ENCODE measurements at regions not wholly inside any gene's neighbourhood (a gene's known extent, or its start where the extent isn't known, plus 50 kb on each side); places are given as distances from the start of the nearest gene placed in this dataset.

GRCh38 chr15:95609096-95609495 lies 721.4 kb upstream of the NR2F2 start:
- Histone ChIP-seq H2BK12ac (ENCODE audit: low read length) (no peak overlapping the region), H4K12ac (ENCODE audit: low read depth, low read length) (no peak overlapping the region), H3K27me3 (ENCODE audit: insufficient read depth, low read length) (no peaks in the 10 kb centered on the region), H3K79me2 (ENCODE audit: control insufficient read depth, insufficient read depth, low read length, poor library complexity) (no peaks in the 10 kb centered on the region), H3K9me3 (ENCODE audit: insufficient read depth, low read depth, low read length) (no peaks in the 10 kb centered on the region), H3K4me3 (ENCODE audit: low read depth, low read length) (no peak overlapping the region), H2BK5ac (ENCODE audit: low read depth, low read length, poor library complexity) (no peak overlapping the region), H3K9ac (ENCODE audit: low read length) (no peak overlapping the region), H4K8ac (ENCODE audit: low read depth, low read length) (no peak overlapping the region), H3K4me1 (ENCODE audit: control insufficient read depth in 1 of 2, insufficient read depth in 2 of 2, low read length in 2 of 2) (no peaks in the 10 kb centered on the region), H3K4me2 (ENCODE audit: low read length) (no peak overlapping the region), H3K27ac (ENCODE audit: low read depth, low read length) (no peak overlapping the region), H3K36me3 (ENCODE audit: control insufficient read depth in 1 of 2, insufficient read depth in 2 of 2, low read length in 2 of 2) (no peaks in the 10 kb centered on the region), H3K23ac (ENCODE audit: low read length) (no peak overlapping the region), H3K14ac (ENCODE audit: low read length) (no peak overlapping the region), H2BK120ac (ENCODE audit: insufficient read depth, low read length, poor library complexity) (no peak overlapping the region), H3K18ac (ENCODE audit: low read length) (no peak overlapping the region), H3K79me1 (ENCODE audit: low read length) (no peaks in the 10 kb centered on the region), H3K4ac (ENCODE audit: low read depth, low read length) (no peak overlapping the region), H2AFZ (ENCODE audit: insufficient read depth, low read length, poor library complexity) (no peak overlapping the region), H4K91ac (ENCODE audit: low read depth, low read length) (no peak overlapping the region), H2AK5ac (ENCODE audit: low read length) (no peak overlapping the region)
- peak in 1 of 2 donors; percentile 14 for DNase-seq
- WGBS (ENCODE audit: extremely low coverage, insufficient coverage, insufficient read length), result no CpG with 5 or more reads among the region's 3 CpGs

- Histone ChIP-seq H3K9ac (ENCODE audit: low read length) (no peak overlapping the region), H2AK5ac (ENCODE audit: low read length) (no peak overlapping the region), H3K27me3 (ENCODE audit: insufficient read depth, low read length) (no peaks in the 10 kb centered on the region), H3K18ac (ENCODE audit: low read length) (no peak overlapping the region), H2BK120ac (ENCODE audit: insufficient read depth, low read length, poor library complexity) (no peak overlapping the region), H2AFZ (ENCODE audit: insufficient read depth, low read length, poor library complexity) (no peak overlapping the region), H3K4me3 (ENCODE audit: low read depth, low read length) (no peak overlapping the region), H3K4me2 (ENCODE audit: low read length) (no peak overlapping the region), H2BK12ac (ENCODE audit: low read length) (no peak overlapping the region), H4K12ac (ENCODE audit: low read depth, low read length) (no peak overlapping the region), H3K23ac (ENCODE audit: low read length) (no peak overlapping the region), H3K36me3 (ENCODE audit: control insufficient read depth in 1 of 2, insufficient read depth in 2 of 2, low read length in 2 of 2) (no peaks in the 10 kb centered on the region), H2BK5ac (ENCODE audit: low read depth, low read length, poor library complexity) (no peak overlapping the region), H3K27ac (ENCODE audit: low read depth, low read length) (no peak overlapping the region), H3K4me1 (ENCODE audit: control insufficient read depth in 1 of 2, insufficient read depth in 2 of 2, low read length in 2 of 2) (no peaks in the 10 kb centered on the region), H3K79me1 (ENCODE audit: low read length) (no peaks in the 10 kb centered on the region), H3K14ac (ENCODE audit: low read length) (no peak overlapping the region), H3K79me2 (ENCODE audit: control insufficient read depth, insufficient read depth, low read length, poor library complexity) (no peaks in the 10 kb centered on the region), H3K9me3 (ENCODE audit: insufficient read depth, low read depth, low read length) (no peaks in the 10 kb centered on the region), H4K91ac (ENCODE audit: low read depth, low read length) (no peak overlapping the region), H3K4ac (ENCODE audit: low read depth, low read length) (no peak overlapping the region), H4K8ac (ENCODE audit: low read depth, low read length) (no peak overlapping the region)
- no CpG with 5 or more reads among the region's 2 CpGs for WGBS (ENCODE audit: extremely low coverage, insufficient coverage, insufficient read length)
- DNase-seq, result no peak
These were observed 719.6 kb upstream of the NR2F2 start for GRCh38 chr15:95610945-95611344.

DNA sequence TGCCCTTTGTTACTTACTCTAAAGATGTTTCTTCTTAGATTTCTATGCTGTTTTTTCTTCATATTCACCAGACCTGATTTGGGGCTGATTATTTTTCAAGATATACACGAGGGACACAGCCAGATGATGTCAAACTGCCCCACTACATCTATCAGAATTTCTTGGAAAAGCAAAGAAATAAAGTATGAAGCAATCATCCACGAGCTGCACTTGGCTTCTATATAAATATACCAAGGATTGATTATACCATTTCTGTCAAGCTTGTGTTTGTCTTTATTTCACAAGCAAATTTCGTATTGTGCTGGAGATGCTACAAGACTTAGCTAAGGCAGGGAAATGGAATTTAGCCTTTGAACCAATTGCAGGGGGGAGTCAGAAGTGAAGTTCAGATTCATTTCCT lies 715.1 kb upstream of the NR2F2 start:
- WGBS (ENCODE audit: extremely low coverage, insufficient coverage, insufficient read length), result no CpG with 5 or more reads among the region's 3 CpGs
- no peak overlapping the region for H4K12ac ChIP-seq (ENCODE audit: low read depth, low read length)
- H2BK5ac ChIP-seq (ENCODE audit: low read depth, low read length, poor library complexity), result no peak overlapping the region
- H3K27ac ChIP-seq (ENCODE audit: low read depth, low read length), result no peak overlapping the region
- no peak overlapping the region for H3K23ac ChIP-seq (ENCODE audit: low read length)
- no peak overlapping the region for H2BK12ac ChIP-seq (ENCODE audit: low read length)
- no peak overlapping the region for H3K9ac ChIP-seq (ENCODE audit: low read length)
- no peak for DNase-seq
- H3K4ac ChIP-seq (ENCODE audit: low read depth, low read length), result no peak overlapping the region
- no peaks in the 10 kb centered on the region for H3K79me1 ChIP-seq (ENCODE audit: low read length)
- no peak overlapping the region for H4K8ac ChIP-seq (ENCODE audit: low read depth, low read length)
- H2BK120ac ChIP-seq (ENCODE audit: insufficient read depth, low read length, poor library complexity), result no peak overlapping the region
- no peak overlapping the region for H4K91ac ChIP-seq (ENCODE audit: low read depth, low read length)
- H3K9me3 ChIP-seq (ENCODE audit: insufficient read depth, low read depth, low read length), result no peaks in the 10 kb centered on the region
- H3K4me1 ChIP-seq (ENCODE audit: control insufficient read depth in 1 of 2, insufficient read depth in 2 of 2, low read length in 2 of 2), result no peaks in the 10 kb centered on the region
- no peak overlapping the region for H2AK5ac ChIP-seq (ENCODE audit: low read length)
- no peak overlapping the region for H3K18ac ChIP-seq (ENCODE audit: low read length)
- no peak overlapping the region for H3K14ac ChIP-seq (ENCODE audit: low read length)
- no peaks in the 10 kb centered on the region for H3K27me3 ChIP-seq (ENCODE audit: insufficient read depth, low read length)
- H3K79me2 ChIP-seq (ENCODE audit: control insufficient read depth, insufficient read depth, low read length, poor library complexity), result no peaks in the 10 kb centered on the region
- H3K4me3 ChIP-seq (ENCODE audit: low read depth, low read length), result no peak overlapping the region
- H3K4me2 ChIP-seq (ENCODE audit: low read length), result no peak overlapping the region
- no peaks in the 10 kb centered on the region for H3K36me3 ChIP-seq (ENCODE audit: control insufficient read depth in 1 of 2, insufficient read depth in 2 of 2, low read length in 2 of 2)
- H2AFZ ChIP-seq (ENCODE audit: insufficient read depth, low read length, poor library complexity), result no peak overlapping the region

GRCh38 chr15:95616306-95616705 lies 714.2 kb upstream of the NR2F2 start:
- Histone ChIP-seq H3K9ac (ENCODE audit: low read length) (no peak overlapping the region), H4K12ac (ENCODE audit: low read depth, low read length) (no peak overlapping the region), H2AK5ac (ENCODE audit: low read length) (no peak overlapping the region), H3K27ac (ENCODE audit: low read depth, low read length) (no peak overlapping the region), H2BK120ac (ENCODE audit: insufficient read depth, low read length, poor library complexity) (no peak overlapping the region), H2BK5ac (ENCODE audit: low read depth, low read length, poor library complexity) (no peak overlapping the region), H3K4me1 (ENCODE audit: control insufficient read depth in 1 of 2, insufficient read depth in 2 of 2, low read length in 2 of 2) (no peaks in the 10 kb centered on the region), H3K4me3 (ENCODE audit: low read depth, low read length) (no peak overlapping the region), H3K18ac (ENCODE audit: low read length) (no peak overlapping the region), H2AFZ (ENCODE audit: insufficient read depth, low read length, poor library complexity) (no peak overlapping the region), H3K27me3 (ENCODE audit: insufficient read depth, low read length) (no peaks in the 10 kb centered on the region), H3K79me2 (ENCODE audit: control insufficient read depth, insufficient read depth, low read length, poor library complexity) (no peaks in the 10 kb centered on the region), H3K9me3 (ENCODE audit: insufficient read depth, low read depth, low read length) (no peaks in the 10 kb centered on the region), H3K79me1 (ENCODE audit: low read length) (no peaks in the 10 kb centered on the region), H2BK12ac (ENCODE audit: low read length) (no peak overlapping the region), H3K36me3 (ENCODE audit: control insufficient read depth in 1 of 2, insufficient read depth in 2 of 2, low read length in 2 of 2) (no peaks in the 10 kb centered on the region), H3K4ac (ENCODE audit: low read depth, low read length) (no peak overlapping the region), H3K14ac (ENCODE audit: low read length) (no peak overlapping the region), H4K8ac (ENCODE audit: low read depth, low read length) (no peak overlapping the region), H3K23ac (ENCODE audit: low read length) (no peak overlapping the region), H4K91ac (ENCODE audit: low read depth, low read length) (no peak overlapping the region), H3K4me2 (ENCODE audit: low read length) (no peak overlapping the region)
- no CpG with 5 or more reads among the region's 2 CpGs for WGBS (ENCODE audit: extremely low coverage, insufficient coverage, insufficient read length)
- DNase-seq, result no peak

Measured in trophoblast cell (in vitro differentiated cells and primary cell).